HG03439 (cell line): ENCODE measurements at regions not wholly inside any gene's neighbourhood (a gene's known extent, or its start where the extent isn't known, plus 50 kb on each side); places are given as distances from the start of the nearest gene placed in this dataset.

Experiments used
- ATAC-seq: cut with Tn5 transposase; IDR thresholded peaks from one replicate; pipeline ENCODE4 v1.9.1; 2021; ENCODE audit warnings: mild to moderate bottlenecking, moderate library complexity; ENCODE audit not compliant: unreplicated experiment

GRCh38 chr20:22438346-22438745 is 146.0 kb downstream of the FOXA2 start:
- ATAC-seq, result no peak

- ATAC-seq, result no peak
Observed at GRCh38 chr20:22437354-22437753, 147.0 kb downstream of the FOXA2 start.

DNA sequence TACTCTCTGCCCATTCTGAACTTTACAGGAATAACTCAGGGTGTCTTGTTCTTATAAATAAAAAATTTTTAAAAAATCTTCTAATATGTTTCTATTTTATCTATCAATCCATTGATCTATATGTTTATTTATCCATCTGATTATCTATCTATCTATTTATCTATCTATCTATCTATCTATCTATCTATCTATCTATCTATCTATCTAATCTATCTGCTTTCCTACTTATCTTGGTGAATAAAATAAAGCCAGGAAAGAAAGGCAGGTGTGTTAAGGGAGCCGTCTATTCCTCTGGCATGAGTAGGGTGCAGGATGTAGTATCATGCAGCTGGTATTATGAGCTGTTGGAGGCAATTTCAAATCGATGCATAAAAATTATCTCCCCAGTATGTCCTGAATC is 153.0 kb downstream of the FOXA2 start:
- ATAC-seq, result no peak

DNA sequence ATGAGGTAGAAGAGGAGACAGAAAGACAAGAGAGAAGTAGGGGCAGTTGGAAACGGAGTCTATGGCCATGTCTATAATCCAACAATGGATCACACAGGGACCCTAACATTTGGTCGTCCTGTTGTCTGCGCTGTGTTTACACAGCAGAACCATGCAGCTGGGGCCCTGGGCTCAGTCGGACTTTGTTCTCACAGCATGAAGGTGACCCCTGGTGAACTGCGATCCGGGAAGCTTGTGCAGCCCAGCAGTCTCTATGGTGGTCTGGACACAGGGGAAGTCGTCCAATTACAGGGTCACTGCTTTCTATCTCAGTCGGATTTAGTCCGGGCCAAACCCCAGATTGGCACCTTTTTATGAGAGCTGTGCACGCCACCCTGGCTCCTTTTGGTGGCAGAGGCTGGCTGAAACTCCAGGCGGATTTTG is 153.6 kb downstream of the FOXA2 start:
- ATAC-seq, result no peak

DNA sequence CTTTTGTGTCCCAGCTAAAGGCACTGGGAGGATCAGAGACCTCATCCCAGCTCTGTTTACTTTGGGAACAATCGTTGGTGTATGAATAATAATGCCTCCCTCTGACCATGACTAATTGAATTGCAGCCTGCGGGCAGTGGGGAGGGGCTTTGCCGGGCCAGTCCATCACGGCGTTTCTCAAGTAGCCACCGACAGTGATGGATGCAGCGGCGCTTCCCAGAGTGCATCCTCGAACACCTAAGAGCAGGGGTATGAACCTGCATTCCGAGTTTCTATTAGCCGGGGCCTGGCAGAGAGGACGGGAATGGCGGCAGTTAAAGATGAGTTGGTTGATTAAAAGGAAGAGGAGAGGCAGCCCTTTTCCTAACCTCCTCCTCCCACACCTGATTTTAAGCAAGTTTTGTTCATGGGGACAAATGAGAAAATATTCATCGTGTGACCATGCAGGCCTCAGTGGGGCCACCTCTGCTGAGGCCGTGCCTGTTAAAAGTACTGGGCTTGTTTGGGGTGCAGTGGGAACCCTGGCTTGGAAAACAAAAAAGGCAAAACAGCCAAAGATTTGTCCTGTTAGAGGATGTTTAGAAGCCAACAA is 154.1 kb downstream of the FOXA2 start:
- no peak for ATAC-seq

GRCh38 chr20:22429175-22430153 is 154.9 kb downstream of the FOXA2 start:
- no peak for ATAC-seq

DNA sequence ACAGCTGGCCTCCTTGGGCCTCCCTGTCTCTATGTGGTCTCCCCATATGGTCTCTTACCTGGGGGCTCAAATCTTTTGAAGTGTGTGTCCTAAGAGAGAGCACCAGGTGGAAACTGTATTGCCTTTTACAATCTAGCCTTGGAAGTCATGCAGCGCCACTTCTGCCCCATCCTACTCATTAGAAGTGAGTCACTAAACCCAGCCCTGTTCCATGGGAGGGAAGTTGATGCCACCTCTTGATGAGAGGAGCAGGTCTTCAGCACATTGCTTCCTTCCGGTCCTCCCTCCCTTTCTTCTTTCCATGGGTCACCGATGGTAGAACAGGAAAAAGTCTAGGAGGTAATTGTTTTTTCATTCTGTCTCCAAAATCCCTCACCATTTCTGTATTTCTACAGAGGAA is 156.3 kb downstream of the FOXA2 start:
- no peak for ATAC-seq

DNA sequence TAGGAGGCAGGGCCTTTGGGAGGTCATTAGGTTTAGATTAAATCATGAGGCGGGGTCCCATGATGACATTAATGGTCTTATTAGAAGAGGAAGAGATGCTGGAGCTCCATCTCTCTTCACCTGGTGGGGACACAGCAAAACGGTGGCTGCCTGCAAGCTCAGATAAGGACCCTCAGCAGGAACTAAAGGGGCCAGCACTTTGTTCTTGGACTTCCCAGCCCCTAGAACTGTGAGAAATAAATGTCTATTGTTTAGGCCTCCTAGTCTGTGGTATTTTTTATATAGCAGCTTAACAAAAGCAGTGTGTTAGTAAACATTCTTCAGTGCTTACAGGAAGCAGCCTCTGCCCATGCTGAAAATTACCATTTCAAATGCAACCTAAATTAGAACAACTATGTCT is 157.6 kb downstream of the FOXA2 start:
- ATAC-seq, result no peak

DNA sequence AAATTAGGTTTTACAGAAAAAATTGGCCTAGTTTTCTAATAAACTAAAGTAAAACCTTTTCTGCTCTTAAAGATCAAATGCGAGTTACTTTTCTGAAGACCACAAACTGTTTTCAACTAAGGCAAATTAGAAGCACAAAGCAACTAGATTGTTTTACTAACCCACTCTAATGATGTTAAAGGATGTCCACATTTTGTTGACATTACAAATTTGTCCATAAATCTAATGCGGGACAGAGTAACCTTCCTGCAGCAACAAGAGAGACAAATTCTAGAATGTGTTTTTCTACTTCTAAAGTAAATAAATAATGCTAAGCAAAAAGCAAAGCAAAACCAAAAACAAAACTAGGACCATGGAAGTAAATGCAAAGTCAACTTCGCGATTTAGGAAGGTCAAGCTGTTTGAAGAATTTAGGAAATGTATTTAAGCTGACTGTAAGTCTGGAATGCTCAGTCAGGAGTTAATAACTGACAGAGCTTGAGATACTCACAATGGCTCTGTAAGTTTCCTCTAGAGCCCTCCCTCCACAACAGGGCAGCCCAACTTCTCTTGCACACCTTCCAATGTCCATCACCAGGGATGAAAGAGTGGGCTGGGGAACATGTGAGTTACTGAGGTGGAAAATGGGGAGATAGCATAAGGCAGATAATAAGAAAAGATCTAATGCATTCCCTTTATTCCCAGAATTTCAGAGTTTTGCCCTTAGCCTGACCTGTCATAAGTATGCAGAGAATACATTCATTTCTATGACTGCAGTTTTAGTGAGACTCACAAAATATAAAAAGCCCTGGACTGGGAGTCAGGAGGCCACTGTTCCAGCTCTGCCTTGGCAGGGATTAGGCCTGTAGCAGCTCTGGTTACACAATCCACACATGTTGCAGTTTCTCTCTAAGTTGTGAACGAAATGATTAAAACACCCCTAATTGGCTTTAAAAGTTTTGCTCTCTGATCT is 158.8 kb downstream of the FOXA2 start:
- no peak for ATAC-seq

DNA sequence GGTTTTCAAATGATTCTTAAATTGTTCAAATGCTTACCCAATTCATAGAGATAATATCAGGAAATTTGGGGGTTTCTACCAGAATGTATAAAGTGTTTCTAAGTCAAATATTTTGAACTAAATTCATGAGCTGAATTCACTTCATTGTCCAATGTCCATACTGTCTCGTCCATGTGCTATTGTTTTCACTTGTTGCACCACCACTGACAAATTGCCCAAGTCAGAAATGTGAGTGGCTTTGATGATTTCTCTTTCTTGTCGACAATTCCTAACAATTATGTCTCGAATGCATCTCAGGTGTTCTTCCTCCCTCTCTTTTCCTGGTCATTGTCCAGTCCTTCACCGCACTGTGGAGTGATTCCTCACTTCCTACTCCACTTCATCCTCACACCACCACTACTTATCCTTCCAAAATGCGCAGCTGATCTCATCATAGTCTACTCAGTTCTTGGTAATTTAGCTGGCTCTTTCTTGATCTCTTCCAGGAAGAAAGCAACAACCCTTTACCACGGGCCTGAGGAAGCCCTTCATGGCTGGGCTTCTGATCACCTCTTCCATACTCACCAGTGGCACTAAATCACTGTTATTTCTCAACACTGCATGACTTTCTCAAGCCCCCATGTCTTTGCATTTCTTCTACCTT is 161.1 kb downstream of the FOXA2 start:
- ATAC-seq, result no peak

- no peak for ATAC-seq
Observed at GRCh38 chr20:22420116-22420598, 164.2 kb downstream of the FOXA2 start.

DNA sequence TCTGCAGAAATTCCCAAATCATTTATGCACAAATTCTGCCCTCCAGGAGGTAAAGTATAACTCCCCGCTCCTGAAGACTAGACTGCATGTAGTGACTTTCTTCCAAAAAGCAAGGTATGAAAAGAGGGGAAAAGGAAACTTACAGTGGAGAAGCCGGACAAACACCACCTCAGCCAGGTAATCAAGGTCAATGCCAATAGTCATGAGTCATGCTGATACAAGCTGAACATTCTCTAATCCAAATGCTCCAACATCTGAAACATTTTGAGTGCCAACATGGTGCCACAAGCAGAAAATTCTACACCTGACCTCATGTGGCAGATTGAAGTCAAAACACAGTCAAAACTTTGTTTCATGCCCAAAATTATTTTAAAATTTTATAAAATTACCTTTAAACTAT is 165.6 kb downstream of the FOXA2 start:
- no peak for ATAC-seq

- ATAC-seq, result no peak
Observed at GRCh38 chr20:22414305-22414742, 170.0 kb downstream of the FOXA2 start.

DNA sequence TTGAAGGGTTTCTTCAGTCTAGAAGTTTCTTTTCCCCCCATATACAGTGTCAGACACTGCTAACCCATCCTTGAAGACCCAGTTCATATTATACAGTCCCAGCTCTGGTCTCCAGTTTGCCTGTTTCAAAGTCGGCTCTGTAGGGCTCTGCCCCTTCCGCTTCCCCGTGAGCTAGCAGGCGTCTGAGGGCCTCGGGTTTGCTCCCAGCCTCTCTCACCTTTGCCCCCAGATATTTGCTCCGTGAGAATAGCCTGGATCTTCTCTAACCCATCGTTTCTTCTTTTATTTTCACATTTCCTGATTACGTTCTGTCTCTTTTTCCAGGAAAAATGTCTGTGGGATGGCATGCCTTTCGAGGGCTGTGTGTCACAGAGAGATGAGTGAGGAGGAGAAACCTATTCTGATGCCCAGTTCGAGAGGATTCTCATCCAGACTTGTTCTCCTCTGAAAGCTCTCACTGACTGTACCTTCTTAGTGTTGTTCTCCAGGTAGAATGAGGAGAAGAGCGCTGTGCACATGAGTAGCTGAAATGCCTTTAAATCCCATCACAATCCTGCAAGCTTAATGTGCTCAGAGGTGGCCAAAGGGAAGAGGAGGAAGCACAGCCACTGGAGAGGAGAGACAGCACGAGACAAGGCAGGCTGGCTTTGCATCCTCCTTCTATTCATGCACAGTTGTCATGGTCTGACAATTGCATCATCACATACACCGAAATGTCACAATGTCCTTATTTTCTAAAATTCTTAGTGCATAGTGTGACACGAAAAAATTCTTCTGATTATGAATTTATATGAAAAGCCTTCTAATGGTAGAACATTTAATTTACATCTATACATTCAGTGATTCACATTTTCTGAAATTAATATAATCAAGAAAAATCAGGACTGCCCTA is 171.1 kb downstream of the FOXA2 start:
- no peak for ATAC-seq

GRCh38 chr20:22411627-22412450 is 172.5 kb downstream of the FOXA2 start:
- no peak for ATAC-seq

DNA sequence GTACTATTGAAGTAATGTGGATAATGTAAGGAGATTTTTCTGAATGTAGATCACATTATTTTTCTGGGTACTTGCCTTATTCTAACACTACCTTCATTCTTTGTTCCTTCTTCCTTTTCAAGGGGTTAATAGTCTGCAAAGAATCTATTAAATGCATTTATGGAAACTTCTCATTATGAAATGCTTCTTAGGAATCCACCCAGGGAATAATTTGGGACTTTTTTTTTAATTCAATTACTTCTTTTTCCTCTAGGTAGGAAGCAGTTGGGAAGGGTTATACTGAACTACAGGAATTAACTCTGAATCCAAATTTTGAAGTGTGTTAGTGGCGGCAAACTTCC is 173.1 kb downstream of the FOXA2 start:
- ATAC-seq, result no peak

- ATAC-seq, result no peak
Observed at GRCh38 chr20:22410556-22411130, 173.7 kb downstream of the FOXA2 start.
